Osteocyte (in vitro differentiated cells): ENCODE measurements at regions not wholly inside any gene's neighbourhood (a gene's known extent, or its start where the extent isn't known, plus 50 kb on each side); places are given as distances from the start of the nearest gene placed in this dataset.

Source experiments
- DNase-seq: peaks from one replicate; pipeline ENCODE4 v3.0.0; 2021; ENCODE audit warnings: mixed read lengths; ENCODE audit not compliant: unreplicated experiment; ENCODE audit errors: extremely low spot score
- H3K27ac Mint-ChIP-seq: one replicate; pipeline ENCODE4 v1.8.0; 2021; ENCODE audit warnings: mild to moderate bottlenecking, mixed read lengths; ENCODE audit not compliant: unreplicated experiment
- H3K27me3 Mint-ChIP-seq: one replicate; pipeline ENCODE4 v1.8.0; 2021; ENCODE audit warnings: mixed read lengths; ENCODE audit not compliant: unreplicated experiment
- H3K36me3 Mint-ChIP-seq: one replicate; pipeline ENCODE4 v1.8.0; 2021; ENCODE audit warnings: mixed read lengths; ENCODE audit not compliant: unreplicated experiment
- H3K4me1 Mint-ChIP-seq: one replicate; pipeline ENCODE4 v1.8.0; 2021; ENCODE audit warnings: mixed read lengths; ENCODE audit not compliant: unreplicated experiment
- H3K4me3 Mint-ChIP-seq: one replicate; pipeline ENCODE4 v1.8.0; 2021; ENCODE audit warnings: mild to moderate bottlenecking, moderate library complexity, mixed read lengths; ENCODE audit not compliant: unreplicated experiment
- H3K9me3 Mint-ChIP-seq: one replicate; pipeline ENCODE4 v1.8.0; 2021; ENCODE audit warnings: mixed read lengths; ENCODE audit not compliant: unreplicated experiment
- TF ChIP-seq, protein P1 (sequence below): fragments of 200-600 bp; sonication (generic); IDR thresholded peaks from 2 replicates; pipeline ENCODE4 v1.5.0; 2021; ENCODE audit warnings: antibody characterized with exemption, mild to moderate bottlenecking, moderate library complexity

DNA sequence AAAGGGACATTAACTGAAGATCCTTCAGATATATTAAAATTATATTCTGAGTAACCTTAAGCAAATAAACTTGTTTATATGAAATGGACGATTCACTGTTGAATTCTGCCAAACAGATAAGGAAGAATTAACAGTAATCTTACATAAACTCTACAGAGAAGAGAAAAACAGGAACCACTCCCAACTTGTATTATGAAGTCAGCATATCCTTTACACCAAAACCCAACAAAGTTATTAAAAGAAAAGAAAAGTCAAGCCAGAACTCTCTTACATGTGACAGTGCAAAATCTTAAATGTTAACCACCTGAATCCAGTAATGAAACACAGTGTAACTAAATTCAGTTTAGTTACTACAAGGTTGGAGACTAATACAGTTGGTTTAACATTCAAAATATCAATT lies 185.8 kb downstream of the DEPDC1B start:
- Mint-ChIP-seq H3K27me3 (peaks cover 5% of the 10 kb centered on the region), H3K4me1 (peaks cover 16% of the 10 kb centered on the region), H3K36me3 (no peaks in the 10 kb centered on the region), H3K4me3 (no peak overlapping the region), H3K27ac (no peak overlapping the region), H3K9me3 (no peaks in the 10 kb centered on the region)
- DNase-seq: no peak
- TF ChIP-seq, protein P1, sequence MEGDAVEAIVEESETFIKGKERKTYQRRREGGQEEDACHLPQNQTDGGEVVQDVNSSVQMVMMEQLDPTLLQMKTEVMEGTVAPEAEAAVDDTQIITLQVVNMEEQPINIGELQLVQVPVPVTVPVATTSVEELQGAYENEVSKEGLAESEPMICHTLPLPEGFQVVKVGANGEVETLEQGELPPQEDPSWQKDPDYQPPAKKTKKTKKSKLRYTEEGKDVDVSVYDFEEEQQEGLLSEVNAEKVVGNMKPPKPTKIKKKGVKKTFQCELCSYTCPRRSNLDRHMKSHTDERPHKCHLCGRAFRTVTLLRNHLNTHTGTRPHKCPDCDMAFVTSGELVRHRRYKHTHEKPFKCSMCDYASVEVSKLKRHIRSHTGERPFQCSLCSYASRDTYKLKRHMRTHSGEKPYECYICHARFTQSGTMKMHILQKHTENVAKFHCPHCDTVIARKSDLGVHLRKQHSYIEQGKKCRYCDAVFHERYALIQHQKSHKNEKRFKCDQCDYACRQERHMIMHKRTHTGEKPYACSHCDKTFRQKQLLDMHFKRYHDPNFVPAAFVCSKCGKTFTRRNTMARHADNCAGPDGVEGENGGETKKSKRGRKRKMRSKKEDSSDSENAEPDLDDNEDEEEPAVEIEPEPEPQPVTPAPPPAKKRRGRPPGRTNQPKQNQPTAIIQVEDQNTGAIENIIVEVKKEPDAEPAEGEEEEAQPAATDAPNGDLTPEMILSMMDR: no peak

DNA sequence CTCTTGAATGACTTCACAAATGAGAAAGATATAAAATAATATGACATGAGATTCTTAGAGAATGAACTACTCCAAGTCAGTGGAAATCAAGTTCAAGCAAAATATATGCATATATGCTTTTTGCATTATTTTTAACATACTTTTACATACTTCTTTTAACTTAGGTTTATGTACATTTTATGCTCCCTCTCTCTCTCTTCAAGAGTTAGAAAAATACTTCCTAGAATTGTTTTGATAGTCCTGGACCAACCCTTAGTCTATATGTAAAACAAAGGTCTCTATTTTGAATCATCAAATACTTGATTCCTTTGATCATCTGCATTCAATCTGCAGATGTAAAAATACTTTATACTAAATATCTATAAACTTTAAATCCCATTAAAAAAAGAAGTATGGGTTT lies 187.8 kb downstream of the DEPDC1B start:
- H3K36me3 Mint-ChIP-seq: no peaks in the 10 kb centered on the region
- TF ChIP-seq, protein P1: no peak
- no peak for DNase-seq
- H3K27me3 Mint-ChIP-seq: peaks cover 5% of the 10 kb centered on the region
- H3K4me3 Mint-ChIP-seq: no peak overlapping the region
- no peak overlapping the region for H3K27ac Mint-ChIP-seq
- H3K9me3 Mint-ChIP-seq: no peaks in the 10 kb centered on the region
- peaks cover 21% of the 10 kb centered on the region for H3K4me1 Mint-ChIP-seq

DNA sequence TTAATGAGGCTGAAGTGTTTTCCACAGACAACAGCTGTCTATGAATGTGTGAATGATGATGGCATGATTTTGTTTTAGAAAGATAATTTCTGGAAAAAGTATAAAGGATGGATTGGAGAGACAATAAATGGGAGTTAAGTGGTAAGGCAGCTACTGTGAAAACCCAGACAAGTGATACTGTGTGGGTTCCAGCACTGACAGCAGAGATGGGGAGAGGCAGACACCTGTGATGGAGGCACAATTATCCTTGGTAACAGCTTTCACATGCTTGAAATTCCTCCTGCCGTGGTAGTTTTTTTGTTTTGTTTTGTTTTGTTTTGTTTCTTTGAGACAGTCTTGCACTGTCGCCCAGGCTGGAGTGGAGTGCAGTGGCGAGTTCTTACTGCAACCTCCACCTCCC lies 189.3 kb downstream of the DEPDC1B start:
- H3K36me3 Mint-ChIP-seq: no peaks in the 10 kb centered on the region
- no peak overlapping the region for H3K4me3 Mint-ChIP-seq
- H3K9me3 Mint-ChIP-seq: no peaks in the 10 kb centered on the region
- no peak for DNase-seq
- peak overlapping the region; percentile 9 for H3K27ac Mint-ChIP-seq
- TF ChIP-seq, protein P1: no peak
- H3K27me3 Mint-ChIP-seq: peaks cover 5% of the 10 kb centered on the region
- peaks cover 27% of the 10 kb centered on the region for H3K4me1 Mint-ChIP-seq

DNA sequence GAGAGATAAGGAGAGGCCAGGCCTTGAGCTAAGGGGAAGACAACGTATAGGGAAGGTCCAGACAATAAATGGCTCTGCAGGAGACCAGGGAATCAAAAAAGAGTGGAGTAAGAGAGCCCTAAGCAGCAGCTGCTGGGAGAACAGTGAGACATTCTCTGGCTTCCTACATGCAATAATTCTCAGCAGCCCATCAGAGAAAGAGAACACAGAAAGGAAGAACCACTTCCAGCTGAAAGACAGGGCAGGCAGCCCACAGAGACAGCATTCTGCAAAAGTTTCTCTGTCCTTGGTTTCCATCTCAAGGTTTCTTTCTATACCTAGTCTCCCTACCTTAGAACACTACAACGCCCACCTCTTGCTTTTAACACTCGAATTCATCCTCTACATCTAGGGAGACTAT lies 189.9 kb downstream of the DEPDC1B start:
- Mint-ChIP-seq H3K4me3 (no peak overlapping the region), H3K9me3 (no peaks in the 10 kb centered on the region), H3K4me1 (peaks cover 27% of the 10 kb centered on the region), H3K27ac (no peak overlapping the region), H3K36me3 (no peaks in the 10 kb centered on the region), H3K27me3 (peaks cover under 1% of the 10 kb centered on the region)
- TF ChIP-seq, protein P1: no peak
- no peak for DNase-seq

DNA sequence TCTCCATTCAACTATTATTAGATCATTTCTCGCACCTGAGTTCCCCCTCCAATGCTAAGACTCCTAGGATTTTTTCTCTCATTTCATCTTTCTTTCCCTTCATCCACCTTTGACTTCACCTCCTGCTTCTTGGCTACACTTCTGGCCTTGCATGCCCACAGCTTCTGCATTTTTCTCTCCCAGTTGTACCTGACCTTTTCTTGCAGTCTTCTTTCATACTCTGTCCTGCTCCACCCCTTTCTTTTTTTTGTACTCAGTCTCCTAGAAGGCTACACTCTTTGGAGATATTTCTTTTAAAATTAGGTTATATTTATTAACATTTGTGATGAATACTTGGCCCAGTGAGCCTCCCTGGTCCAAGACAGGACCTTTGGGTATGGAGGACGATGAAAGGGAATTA lies 190.4 kb downstream of the DEPDC1B start:
- no peaks in the 10 kb centered on the region for H3K36me3 Mint-ChIP-seq
- peak overlapping the region; percentile 12 for H3K27ac Mint-ChIP-seq
- no peaks in the 10 kb centered on the region for H3K27me3 Mint-ChIP-seq
- no peaks in the 10 kb centered on the region for H3K9me3 Mint-ChIP-seq
- TF ChIP-seq, protein P1: no peak
- no peak overlapping the region for H3K4me3 Mint-ChIP-seq
- no peak for DNase-seq
- peaks cover 29% of the 10 kb centered on the region for H3K4me1 Mint-ChIP-seq
